SH-SY5Y (cell line): ENCODE measurements at regions not wholly inside any gene's neighbourhood (a gene's known extent, or its start where the extent isn't known, plus 50 kb on each side); places are given as distances from the start of the nearest gene placed in this dataset.

Experiments used
- GATA2 ChIP-seq: IDR thresholded peaks from 2 replicates; pipeline ENCODE4 v1.6.1; 2011; ENCODE audit warnings: mild to moderate bottlenecking, low read depth, low read length
- GATA3 ChIP-seq: IDR thresholded peaks from 2 replicates; pipeline ENCODE4 v1.6.1; 2011; ENCODE audit warnings: low read depth, mild to moderate bottlenecking, low read length, moderate library complexity

- TF ChIP-seq GATA2 (no peak), GATA3 (no peak)
Observed at GRCh38 chr17:51560398-51560797, 300.1 kb downstream of the UTP18 start.
